HepG2 (cell line): ENCODE measurements at regions not wholly inside any gene's neighbourhood (a gene's known extent, or its start where the extent isn't known, plus 50 kb on each side); places are given as distances from the start of the nearest gene placed in this dataset.

Experiments used
- ATAC-seq: fragments of 200-7000 bp; cut with Tn5 transposase; 3 replicates; pipeline ENCODE4 v1.9.1; 2020; ENCODE audit warnings: mild to moderate bottlenecking, moderate library complexity
- BruUV-seq: library from RNA; stranded (reverse); fragments of 400-500 nt; replicated peaks from 2 replicates; lab custom pipeline; 2021; lab: Mats Ljungman, UMichigan
- CTCF ChIA-PET: fragments of 300-600 bp; formaldehyde crosslinking; extraction: SDS; loops from one replicate; lab custom pipeline; 2021; ENCODE audit warnings: low total read pairs, inconsistent platforms, low intra/inter-chr PET ratio; lab: Yijun Ruan, JAX
- POLR2A ChIA-PET: fragments of 350-600 bp; sonication (Branson Sonifier 250); formaldehyde crosslinking; loops from one replicate; lab custom pipeline; 2020; ENCODE audit warnings: antibody characterized with exemption, inconsistent platforms; lab: Yijun Ruan, JAX
- DNase-seq: peaks from one replicate; pipeline ENCODE4 v3.0.0-alpha.2; 2015; ENCODE audit warnings: low spot score
- FAIRE-seq: peaks from 3 replicates; lab custom pipeline; 2011; peaks lifted over from hg19 to GRCh38; lab: Jason Lieb, UNC
- H2AFZ ChIP-seq: one replicate; pipeline ENCODE4 v1.6.1; 2011; ENCODE audit warnings: low read length, inconsistent platforms
- H3K27ac ChIP-seq: fragments of 300-600 bp; 3 replicates; pipeline ENCODE4 v1.8.0; 2011; ENCODE audit warnings: mixed run types, mild to moderate bottlenecking, mixed read lengths, low read length, inconsistent platforms; ENCODE audit not compliant: insufficient read depth; ENCODE audit errors: extremely low read length
- H3K27me3 ChIP-seq, 2 experiments: fragments of 200-600 bp in 1 of 2; 2 replicates in 1 of 2; 3 replicates in 1 of 2; pipeline versions ENCODE4 v1.6.0 to v1.8.0; 2011; ENCODE audit warnings: low read length in 2 of 2, mild to moderate bottlenecking in 2 of 2, moderate library complexity in 2 of 2, inconsistent platforms in 1 of 2; ENCODE audit not compliant: insufficient read depth in 2 of 2, control insufficient read depth in 1 of 2
- H3K36me3 ChIP-seq, 2 experiments: fragments of 200-600 bp in 1 of 2; replicated peaks in 1 of 2; 2 replicates in 1 of 2; 3 replicates in 1 of 2; pipeline versions ENCODE4 v1.5.1 to v1.8.0; 2011; ENCODE audit warnings: low read length in 2 of 2, inconsistent platforms in 1 of 2; ENCODE audit not compliant: insufficient read depth in 2 of 2, control insufficient read depth in 1 of 2
- H3K4me1 ChIP-seq: 2 replicates; pipeline ENCODE4 v1.5.1; 2012; ENCODE audit warnings: low read length, inconsistent platforms; ENCODE audit not compliant: insufficient read depth
- H3K4me2 ChIP-seq: 2 replicates; pipeline ENCODE4 v1.6.0; 2011; ENCODE audit warnings: low read depth, low read length, inconsistent platforms
- H3K4me3 ChIP-seq, 3 experiments: fragments of 200-600 bp in 1 of 3; sonication (generic), shearing (Covaris generic) in 1 of 3; replicated peaks in 1 of 3; 2 replicates each; pipeline ENCODE4 v1.5.1; 2011 to 2016; ENCODE audit warnings: low read length in 3 of 3, inconsistent platforms in 2 of 3, low read depth in 2 of 3, mild to moderate bottlenecking in 2 of 3, control low read depth in 1 of 3, mixed read lengths in 1 of 3; ENCODE audit not compliant: insufficient read depth in 1 of 3
- H3K79me2 ChIP-seq: one replicate; pipeline ENCODE4 v1.6.1; 2011; ENCODE audit warnings: low read length, inconsistent platforms; ENCODE audit not compliant: insufficient read depth
- H3K9ac ChIP-seq: 2 replicates; pipeline ENCODE4 v1.6.0; 2011; ENCODE audit warnings: mild to moderate bottlenecking, low read depth, low read length, inconsistent platforms; ENCODE audit not compliant: insufficient read depth
- H3K9me3 ChIP-seq: 2 replicates; pipeline ENCODE4 v1.5.1; 2012; ENCODE audit warnings: mild to moderate bottlenecking, low read length
- H4K20me1 ChIP-seq: 2 replicates; pipeline ENCODE4 v1.6.0; 2011; ENCODE audit warnings: inconsistent platforms, mild to moderate bottlenecking, low read length, moderate library complexity; ENCODE audit not compliant: insufficient read depth
- CEBPB ChIP-seq: IDR thresholded peaks from 2 replicates; pipeline ENCODE4 v1.6.1; 2011; ENCODE audit warnings: low read depth, low read length, improper control_type of control experiment, borderline replicate concordance
- EP300 ChIP-seq, 3 experiments: sonication (generic) in 1 of 3; formaldehyde crosslinking in 1 of 3; IDR thresholded peaks; 2 replicates each; pipeline versions ENCODE4 v1.5.1 to v1.6.1; 2011 to 2020; ENCODE audit warnings: low read depth in 2 of 3, low read length in 2 of 3, borderline replicate concordance in 1 of 3, improper control_type of control experiment in 1 of 3, mild to moderate bottlenecking in 1 of 3, missing genetic modification reagents in 1 of 3, moderate library complexity in 1 of 3
- PITX1 ChIP-seq: sonication (generic); formaldehyde crosslinking; IDR thresholded peaks from 2 replicates; pipeline ENCODE4 v1.5.1; 2020; ENCODE audit warnings: mild to moderate bottlenecking, missing genetic modification reagents
- SIX4 ChIP-seq: sonication (generic); formaldehyde crosslinking; IDR thresholded peaks from 2 replicates; pipeline ENCODE4 v1.4.0; 2020; ENCODE audit warnings: missing genetic modification reagents
- SOX5 ChIP-seq: IDR thresholded peaks from 2 replicates; pipeline ENCODE4 v1.6.1; 2016; ENCODE audit warnings: borderline replicate concordance
- TFE3 ChIP-seq: IDR thresholded peaks from 2 replicates; pipeline ENCODE4 v1.6.1; 2016
- TSC22D2 ChIP-seq: sonication (generic); formaldehyde crosslinking; IDR thresholded peaks from 2 replicates; pipeline ENCODE4 v1.5.1; 2020; ENCODE audit warnings: missing genetic modification reagents, mild to moderate bottlenecking, borderline replicate concordance
- ZNF513 ChIP-seq: sonication (generic); formaldehyde crosslinking; conservative IDR thresholded peaks from 2 replicates; pipeline ENCODE4 v1.5.0; 2020; ENCODE audit warnings: missing genetic modification reagents
- ZNF746 ChIP-seq: sonication (generic); formaldehyde crosslinking; IDR thresholded peaks from 2 replicates; pipeline ENCODE4 v1.8.0; 2022; ENCODE audit warnings: mild to moderate bottlenecking, missing genetic modification reagents
- WGBS: methylation state at CpG from one replicate; pipeline ENCODE4 v1.1.6; 2017; ENCODE audit warnings: low lambda C conversion rate; 5-methylcytosine and 5-hydroxymethylcytosine counted together
- in situ Hi-C: cut with HindIII; loops from 2 replicates; pipeline ENCODE4 v1.10.0; 2017; ENCODE audit warnings: low pct_unique_long_range_greater_than_20kb; ENCODE audit not compliant: extremely low pct_ligation_motif_present
- intact Hi-C: fragments of 100-400 bp; cut with micrococcal nuclease; formaldehyde crosslinking; loops from one replicate; pipeline ENCODE4 v1.10.0; 2022; ENCODE audit not compliant: unreplicated experiment

GRCh38 chr15:67997996-67998395, 56.1 kb upstream of the PIAS1 start (continued):
- TF ChIP-seq EP300 (IDR thresholded peaks at IDR 0.05; ENCODE audit: low read depth in 2 of 2, low read length in 2 of 2) (no peak), EP300 (CRISPR knock-in tag; IDR thresholded peaks at IDR 0.05; ENCODE audit: borderline replicate concordance) (no peak)

- no peaks in the 10 kb centered on the region for H3K27me3 ChIP-seq
- no peak overlapping the region for H3K27ac ChIP-seq
- TF ChIP-seq ZNF513 (CRISPR knock-in tag) (no peak), TSC22D2 (CRISPR knock-in tag) (no peak), TFE3 (no peak), PITX1 (CRISPR knock-in tag) (no peak), SOX5 (CRISPR knock-in tag) (no peak), SIX4 (CRISPR knock-in tag) (peak; percentile 37; the same call in 1 of the 2 replicates), CEBPB (peak; percentile 71), ZNF746 (CRISPR knock-in tag) (no peak)
- TF ChIP-seq, all 625 proteins: peak for 2
- H3K79me2 ChIP-seq: no peaks in the 10 kb centered on the region
- H3K9me3 ChIP-seq: no peaks in the 10 kb centered on the region
- no peak for DNase-seq
- H3K4me1 ChIP-seq: peaks cover 31% of the 10 kb centered on the region
- no peak overlapping the region for H3K9ac ChIP-seq
- intact Hi-C loops: no loop called here
- no peaks in the 10 kb centered on the region for H4K20me1 ChIP-seq
- 42% methylated on average over 6 of the region's 6 CpGs for WGBS
- FAIRE-seq: no peak
- no peak overlapping the region for H3K4me3 ChIP-seq
- no peak overlapping the region for H2AFZ ChIP-seq
- ATAC-seq: no peak
- no peak overlapping the region for H3K4me2 ChIP-seq
- BruUV-seq: no TSS peak
- in situ Hi-C loops: no loop called here
- POLR2A ChIA-PET: no interaction called here
- CTCF ChIA-PET: no interaction called here
- H3K36me3 ChIP-seq: no peaks in the 10 kb centered on the region
These were observed 55.4 kb upstream of the PIAS1 start for GRCh38 chr15:67998599-67999133.
